CD4-positive, alpha-beta T cell treated with Interleukin-2 at 100 ng/mL for 4 hours (primary cell): ENCODE measurements at regions not wholly inside any gene's neighbourhood (a gene's known extent, or its start where the extent isn't known, plus 50 kb on each side); places are given as distances from the start of the nearest gene placed in this dataset.

Experiments used
- DNase-seq: peaks from one replicate; pipeline ENCODE4 v3.0.0-alpha.2; 2020; ENCODE audit warnings: low spot score

DNA sequence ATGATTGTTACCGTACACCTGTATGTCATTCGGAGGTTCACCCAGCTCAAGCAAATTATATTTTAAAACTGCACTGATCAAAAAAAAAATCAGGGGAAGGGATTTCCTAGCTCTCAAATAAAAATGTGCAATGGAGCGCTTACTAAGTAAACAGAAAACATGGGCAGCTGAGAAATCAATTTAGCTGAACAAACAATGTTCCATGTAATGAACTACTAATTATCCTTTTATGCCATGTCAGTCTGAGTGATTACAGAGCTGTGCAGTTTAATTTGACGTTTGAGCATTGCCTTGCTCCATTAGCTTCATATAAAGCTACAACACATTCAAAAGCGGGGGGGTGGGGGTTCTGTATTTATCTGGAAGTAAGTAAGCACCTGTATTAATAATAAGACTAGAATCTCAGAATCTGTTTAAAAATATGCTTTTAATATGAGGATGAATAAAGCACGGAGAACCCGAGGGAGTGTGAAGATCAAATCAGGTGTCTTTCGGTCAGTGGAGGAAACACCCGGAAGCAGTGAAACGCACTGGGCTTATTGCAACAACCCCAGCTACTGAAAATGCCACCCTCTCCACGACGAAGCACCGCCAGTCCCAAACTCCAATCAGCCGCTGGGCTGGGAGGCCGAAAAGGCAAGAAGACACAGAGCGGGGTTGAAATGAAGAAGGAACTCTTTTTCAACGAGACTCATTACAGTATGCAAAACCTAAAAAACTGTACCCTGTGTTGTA is 196.5 kb upstream of the ATP11B start:
- DNase-seq = no peak

DNA sequence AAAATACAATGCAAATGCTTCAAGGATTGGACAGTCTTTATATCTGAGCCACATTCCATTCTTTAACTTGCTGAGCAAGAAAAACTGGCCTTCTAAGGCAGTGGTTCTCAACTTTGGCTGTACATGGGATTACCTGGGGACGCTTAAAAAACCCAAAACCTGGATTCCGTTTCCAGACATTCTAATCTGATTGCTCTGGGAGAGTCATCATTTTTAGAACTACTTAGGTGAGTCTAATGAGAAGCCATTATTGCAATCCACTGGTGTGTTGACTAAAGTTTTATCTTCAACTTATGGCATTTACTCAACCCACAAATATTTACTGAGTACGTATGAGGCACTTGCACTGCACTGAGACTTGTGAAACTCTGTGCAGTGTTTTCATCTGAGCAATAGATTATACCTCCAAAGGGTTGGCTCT is 195.7 kb upstream of the ATP11B start:
- DNase-seq = no peak

GRCh38 chr3:182601597-182601996 is 191.7 kb upstream of the ATP11B start:
- DNase-seq = no peak

GRCh38 chr3:182603501-182603900 is 189.8 kb upstream of the ATP11B start:
- DNase-seq = no peak

DNA sequence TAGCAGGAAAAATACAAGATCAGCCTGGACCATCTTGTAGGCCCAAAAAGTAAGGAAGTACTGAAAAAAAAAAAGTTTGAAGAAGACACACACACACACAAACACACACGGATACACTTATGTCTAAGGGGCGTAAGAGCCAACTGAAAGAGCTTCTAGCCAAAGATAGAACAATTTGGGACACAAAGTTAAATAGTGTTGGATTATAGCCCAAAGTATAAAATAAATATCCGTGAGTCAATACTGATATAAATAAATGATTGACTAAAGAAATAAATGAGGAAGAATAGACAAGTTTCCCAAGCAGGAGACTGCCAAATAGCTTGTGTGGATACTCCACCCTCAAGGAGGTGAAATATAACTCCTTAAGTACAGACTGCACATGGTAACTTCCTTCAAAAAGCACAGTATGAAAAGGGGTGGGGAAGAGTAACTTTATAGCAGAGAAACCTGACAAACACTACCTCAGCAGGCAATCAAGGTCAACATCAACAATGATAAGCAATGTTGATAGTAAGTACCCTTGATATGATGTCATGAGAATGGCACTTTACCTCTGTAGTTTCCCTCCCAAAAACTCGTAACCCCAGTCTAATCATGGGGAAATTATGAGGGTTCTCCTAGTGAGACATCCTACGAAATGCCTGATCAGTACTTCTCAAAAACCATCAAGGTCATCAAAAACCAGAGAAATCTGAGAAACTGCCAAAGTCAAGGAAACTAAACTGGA is 187.3 kb upstream of the ATP11B start:
- no peak for DNase-seq

- DNase-seq = no peak
Measured at GRCh38 chr3:182606905-182607504, 186.3 kb upstream of the ATP11B start.

DNA sequence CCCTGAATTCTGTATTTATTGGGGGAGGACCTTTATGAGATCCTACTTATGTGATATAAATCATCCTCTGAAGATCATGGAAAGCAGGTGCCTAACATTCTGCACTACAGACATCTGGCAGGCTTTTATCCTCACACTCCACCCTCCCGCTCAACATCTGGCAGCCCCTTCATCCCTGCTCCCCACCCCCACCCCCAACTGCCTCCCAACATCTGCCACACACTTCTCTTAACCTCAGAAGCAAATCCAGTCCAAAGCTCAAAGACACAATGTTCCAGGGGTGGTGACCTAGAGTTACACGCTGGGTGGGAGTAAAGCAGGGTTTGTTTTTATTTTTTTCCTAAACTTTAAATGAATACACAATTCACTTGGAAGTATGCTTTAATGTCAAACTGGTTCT is 184.5 kb upstream of the ATP11B start:
- DNase-seq = no peak

DNA sequence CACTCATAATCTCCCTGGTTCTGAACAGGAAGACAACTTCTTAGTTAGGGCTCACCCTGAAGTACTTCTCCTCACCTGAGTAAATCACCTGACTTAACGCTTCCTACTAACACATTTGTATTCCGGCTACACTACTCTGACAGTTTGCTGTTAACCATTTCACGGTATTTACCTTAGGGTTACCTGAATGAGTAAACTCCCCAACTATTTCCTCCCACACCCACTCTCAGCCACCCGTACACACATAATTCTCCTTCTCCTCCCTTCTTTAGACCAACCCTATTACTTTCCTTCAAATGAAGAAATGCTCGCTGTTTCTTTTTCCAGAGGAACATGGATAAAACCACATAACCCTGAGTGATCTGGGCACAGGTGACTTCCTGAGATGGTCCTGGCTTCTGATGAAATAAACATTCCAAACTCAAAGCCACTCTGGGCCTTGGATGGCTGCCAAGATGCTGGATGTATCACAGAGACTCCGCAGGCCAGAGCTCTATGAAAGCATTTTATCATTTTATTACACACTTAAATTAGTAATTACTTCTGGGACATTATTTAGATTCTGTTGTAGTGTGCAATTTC is 183.6 kb upstream of the ATP11B start:
- DNase-seq = no peak

GRCh38 chr3:182612332-182612731 is 181.0 kb upstream of the ATP11B start:
- DNase-seq = no peak

DNA sequence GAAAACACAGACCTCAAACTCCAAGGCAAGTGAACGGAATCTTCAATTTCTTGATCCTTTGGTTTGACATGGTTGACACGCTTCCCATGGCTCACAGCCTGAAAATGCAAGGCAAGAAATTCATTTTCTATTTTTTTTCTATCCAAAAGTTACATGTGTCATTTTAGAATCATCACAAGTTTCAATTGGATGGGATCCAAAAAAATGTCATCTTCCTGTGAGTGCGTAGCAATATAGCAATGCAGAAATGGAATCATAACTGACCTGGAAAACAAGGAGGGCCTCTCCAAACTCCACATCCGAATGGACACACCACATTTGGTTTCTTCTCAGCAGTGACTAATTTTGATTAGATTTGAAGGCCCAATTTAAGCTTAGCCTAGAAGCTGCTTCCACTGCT is 175.8 kb upstream of the ATP11B start:
- no peak for DNase-seq

GRCh38 chr3:182618085-182618732 is 175.1 kb upstream of the ATP11B start:
- no peak for DNase-seq

- no peak for DNase-seq
Measured at GRCh38 chr3:182618981-182619591, 174.2 kb upstream of the ATP11B start.

- DNase-seq = no peak
Measured at GRCh38 chr3:182620723-182621434, 172.4 kb upstream of the ATP11B start.

- DNase-seq = no peak
Measured at GRCh38 chr3:182621435-182622240, 171.7 kb upstream of the ATP11B start.

- DNase-seq = no peak
Measured at GRCh38 chr3:182622241-182622545, 171.1 kb upstream of the ATP11B start.

DNA sequence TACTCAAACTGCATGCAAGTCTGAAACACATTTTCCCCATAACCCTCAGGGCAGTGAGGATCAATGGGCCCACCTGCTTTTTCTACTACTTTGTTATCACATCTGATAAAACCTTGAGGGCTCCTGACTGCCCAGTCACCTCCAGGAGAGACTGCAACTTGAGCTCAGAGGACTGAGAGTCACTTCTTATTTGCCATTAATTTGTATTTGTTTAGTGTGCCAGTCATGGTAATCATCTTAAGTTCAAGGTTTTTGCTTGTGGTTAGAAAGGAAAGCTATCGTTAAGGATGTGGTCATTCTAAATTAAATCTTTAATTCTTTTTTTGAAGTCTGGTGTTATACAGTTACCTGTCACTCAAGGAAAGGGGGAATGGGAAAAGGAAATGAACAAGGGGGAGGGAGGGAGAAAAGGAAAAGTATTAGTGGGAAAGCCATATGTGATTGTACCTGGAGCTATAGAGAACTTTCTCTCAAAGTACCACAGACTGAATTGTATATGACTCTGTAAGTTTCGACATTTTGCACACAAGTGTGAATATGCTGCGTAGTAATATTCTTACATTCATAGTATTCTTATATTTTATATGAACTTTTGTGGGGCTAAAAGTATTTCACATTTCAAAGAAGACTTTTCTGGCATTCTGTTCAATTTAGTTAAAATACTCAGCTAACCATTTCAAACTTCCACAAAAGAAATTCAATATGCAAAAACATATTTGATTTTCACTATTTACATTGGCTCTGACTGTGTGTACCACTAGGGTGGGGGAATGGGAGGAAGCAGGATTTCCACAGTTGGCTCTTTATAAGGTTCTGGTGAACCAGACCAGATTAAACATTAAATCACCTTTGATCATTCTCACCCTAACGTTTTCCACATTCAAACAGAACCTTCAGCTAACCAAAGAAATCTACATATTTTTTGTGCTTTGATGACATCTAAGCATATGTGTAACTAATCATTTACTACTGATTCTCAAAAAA is 166.5 kb upstream of the ATP11B start:
- no peak for DNase-seq

DNA sequence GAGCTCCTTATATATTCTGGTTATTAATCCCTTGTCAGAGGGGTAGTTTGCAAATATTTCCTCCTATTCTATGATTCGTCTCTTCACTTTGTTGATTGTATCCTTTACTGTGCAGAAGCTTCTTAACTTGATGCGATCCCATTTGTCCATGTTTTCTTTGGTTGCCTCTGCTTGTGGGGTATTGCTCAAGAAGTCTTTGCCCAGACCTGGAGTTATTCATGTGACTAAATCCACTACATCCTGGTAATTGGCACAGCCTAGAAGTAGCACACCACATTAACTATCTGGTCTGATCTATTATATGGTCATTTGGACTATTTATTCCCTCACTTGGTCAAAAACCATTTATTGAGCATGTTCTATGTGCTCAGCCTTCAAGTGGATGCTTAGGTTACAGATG is 164.8 kb upstream of the ATP11B start:
- DNase-seq = no peak

DNA sequence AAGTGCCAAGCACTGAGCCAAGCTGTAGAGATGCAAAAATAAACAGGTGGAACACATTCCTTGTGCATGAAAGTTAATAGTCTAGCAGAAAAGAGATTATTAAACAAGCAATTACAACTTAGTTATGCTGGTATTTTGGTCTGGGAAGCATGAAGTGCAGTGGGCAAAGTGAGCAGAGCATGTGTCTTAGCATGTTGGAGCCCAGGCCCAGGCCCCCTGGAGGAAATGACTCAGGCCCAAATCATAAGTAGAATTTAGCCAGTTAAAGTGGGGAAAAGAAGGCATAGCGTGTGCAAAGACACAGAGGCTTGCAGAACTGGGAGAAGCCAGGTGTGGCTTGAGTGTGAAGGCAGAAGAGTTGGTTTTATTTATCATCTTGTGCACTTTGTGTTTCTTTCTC is 163.8 kb upstream of the ATP11B start:
- no peak for DNase-seq
